Lung (tissue), 11 donors: ENCODE measurements at regions not wholly inside any gene's neighbourhood (a gene's known extent, or its start where the extent isn't known, plus 50 kb on each side); places are given as distances from the start of the nearest gene placed in this dataset.

Experiments used
- ATAC-seq: fragments of 200-7000 bp; cut with Tn5 transposase; one replicate; pipeline ENCODE4 v1.9.1; 2020; ENCODE audit warnings: moderate number of reproducible peaks; ENCODE audit not compliant: insufficient read depth, low FRiP score
- DNase-seq, 3 donors: peaks; one replicate each; pipeline ENCODE4 v3.0.0-alpha.2; 2013 to 2017
- H3K27ac ChIP-seq, 2 donors: one replicate each; pipeline ENCODE4 v1.5.1; 2013; ENCODE audit warnings: mild to moderate bottlenecking in 2 of 2, moderate library complexity in 2 of 2, control low read depth in 1 of 2, inconsistent platforms in 1 of 2, low read depth in 1 of 2, low read length in 1 of 2
- H3K27me3 ChIP-seq, 3 donors: one replicate each; pipeline ENCODE4 v1.5.1; 2013; ENCODE audit warnings: low read length in 2 of 3; ENCODE audit not compliant: control insufficient read depth in 3 of 3, insufficient read depth in 3 of 3
- H3K36me3 ChIP-seq, 4 donors: one replicate each; pipeline ENCODE4 v1.5.1; 2013; ENCODE audit warnings: low read length in 4 of 4, mild to moderate bottlenecking in 1 of 4, moderate library complexity in 1 of 4; ENCODE audit not compliant: control insufficient read depth in 4 of 4, insufficient read depth in 4 of 4
- H3K4me1 ChIP-seq, 5 donors: one replicate each; pipeline ENCODE4 v1.5.1; 2013; ENCODE audit warnings: low read length in 5 of 5, mild to moderate bottlenecking in 2 of 5, moderate library complexity in 1 of 5; ENCODE audit not compliant: control insufficient read depth in 5 of 5, insufficient read depth in 5 of 5
- H3K4me3 ChIP-seq: one replicate; pipeline ENCODE4 v1.5.1; 2013; ENCODE audit warnings: mild to moderate bottlenecking, control low read depth, moderate library complexity
- H3K9ac ChIP-seq, 2 donors: one replicate each; pipeline ENCODE4 v1.5.1; 2013; ENCODE audit warnings: low read length in 2 of 2, control low read depth in 1 of 2; ENCODE audit not compliant: insufficient read depth in 1 of 2
- H3K9me3 ChIP-seq, 4 donors: one replicate each; pipeline ENCODE4 v1.5.1; 2013; ENCODE audit warnings: low read length in 3 of 4, mild to moderate bottlenecking in 1 of 4, moderate library complexity in 1 of 4; ENCODE audit not compliant: control insufficient read depth in 4 of 4, insufficient read depth in 3 of 4
- WGBS, 2 donors: extraction: QIAGEN DNeasy Blood & Tissue Kit; methylation state at CpG; one replicate each; pipeline ENCODE4 v1.1.7; 2013; 5-methylcytosine and 5-hydroxymethylcytosine counted together
- TF ChIP-seq, protein P1 (sequence below): IDR thresholded peaks from 2 replicates; pipeline ENCODE4 v1.5.1; 2012; ENCODE audit warnings: mild to moderate bottlenecking; ENCODE audit errors: control extremely low read depth, extremely low read depth
- donor health status: control.
- donor health status: control.
- donor health status: Bipolar disorder and iron deficiency.
- donor health status: healthy.
- donor health status: DM: yes; HTN: yes; CAD: no.

DNA sequence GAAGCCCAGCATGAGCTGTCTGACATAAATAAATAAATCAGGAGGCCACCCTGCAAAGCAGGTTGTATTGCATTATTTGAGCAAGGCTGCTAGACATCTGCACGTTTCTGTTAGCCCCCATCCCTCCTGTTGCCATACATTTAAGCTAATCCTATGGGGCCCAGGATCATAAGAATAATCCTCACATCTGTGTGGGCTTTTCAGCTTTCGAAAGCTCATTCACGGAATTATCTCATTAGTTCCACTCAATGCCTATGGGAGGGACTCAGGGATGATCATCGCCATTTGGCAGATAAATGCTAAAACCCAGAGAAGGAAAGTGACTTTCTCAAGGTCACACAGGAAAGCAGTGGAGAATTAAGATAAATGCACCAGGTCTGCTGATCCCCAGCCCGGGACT is 123.4 kb downstream of the TLE3 start:
- peaks cover 0 to 5% (median 0%) of the 10 kb centered on the region in 3 donors for H3K27me3 ChIP-seq
- 63 to 79% methylated on average over 5 of the region's 5 CpGs for WGBS, 2 donors

DNA sequence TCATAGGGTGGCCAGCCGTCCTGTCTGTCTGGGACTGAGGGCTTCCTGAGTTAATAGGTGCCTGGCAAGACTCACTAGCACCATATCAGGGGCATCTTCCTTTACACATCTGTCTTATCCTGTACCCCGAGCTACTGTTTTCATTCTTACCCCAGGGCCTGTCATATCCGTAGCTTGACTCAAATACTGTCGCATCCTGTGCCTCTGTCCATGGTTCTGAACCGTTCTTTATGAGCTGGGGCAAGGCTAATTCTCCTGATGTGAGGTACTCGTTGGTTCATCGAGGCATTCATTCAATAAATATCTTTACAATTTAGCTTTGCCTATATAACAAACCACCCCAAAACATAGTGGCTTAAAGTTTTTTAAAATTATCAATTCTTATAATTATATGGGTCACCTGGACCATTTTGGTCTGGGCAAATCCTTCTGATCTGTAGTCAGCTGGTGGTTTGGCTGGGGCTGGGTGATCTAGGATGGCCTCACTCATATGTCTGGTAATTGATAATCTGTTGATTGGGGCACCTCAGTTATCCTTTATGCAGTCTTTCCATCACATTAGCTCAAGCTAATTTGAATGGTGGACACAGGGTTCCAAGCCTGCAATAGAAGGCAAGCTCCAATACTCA is 121.2 kb downstream of the TLE3 start:
- H3K9ac ChIP-seq = no peak overlapping the region
- H3K36me3 ChIP-seq = no peaks in the 10 kb centered on the region
- H3K9me3 ChIP-seq = no peaks in the 10 kb centered on the region
- H3K27ac ChIP-seq = no peak overlapping the region
- DNase-seq (peak; percentile 67 to 87 (median 81)), ATAC-seq (no peak)
- no peak overlapping the region for H3K4me3 ChIP-seq
- TF ChIP-seq, protein P1, sequence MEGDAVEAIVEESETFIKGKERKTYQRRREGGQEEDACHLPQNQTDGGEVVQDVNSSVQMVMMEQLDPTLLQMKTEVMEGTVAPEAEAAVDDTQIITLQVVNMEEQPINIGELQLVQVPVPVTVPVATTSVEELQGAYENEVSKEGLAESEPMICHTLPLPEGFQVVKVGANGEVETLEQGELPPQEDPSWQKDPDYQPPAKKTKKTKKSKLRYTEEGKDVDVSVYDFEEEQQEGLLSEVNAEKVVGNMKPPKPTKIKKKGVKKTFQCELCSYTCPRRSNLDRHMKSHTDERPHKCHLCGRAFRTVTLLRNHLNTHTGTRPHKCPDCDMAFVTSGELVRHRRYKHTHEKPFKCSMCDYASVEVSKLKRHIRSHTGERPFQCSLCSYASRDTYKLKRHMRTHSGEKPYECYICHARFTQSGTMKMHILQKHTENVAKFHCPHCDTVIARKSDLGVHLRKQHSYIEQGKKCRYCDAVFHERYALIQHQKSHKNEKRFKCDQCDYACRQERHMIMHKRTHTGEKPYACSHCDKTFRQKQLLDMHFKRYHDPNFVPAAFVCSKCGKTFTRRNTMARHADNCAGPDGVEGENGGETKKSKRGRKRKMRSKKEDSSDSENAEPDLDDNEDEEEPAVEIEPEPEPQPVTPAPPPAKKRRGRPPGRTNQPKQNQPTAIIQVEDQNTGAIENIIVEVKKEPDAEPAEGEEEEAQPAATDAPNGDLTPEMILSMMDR = no peak
- 18 to 26% methylated on average over 7 of the region's 7 CpGs for WGBS, 2 donors
- H3K4me1 ChIP-seq = no peaks in the 10 kb centered on the region
- peaks cover 0 to 5% (median 0%) of the 10 kb centered on the region in 3 donors for H3K27me3 ChIP-seq

More for the DNA sequence above, 123.4 kb downstream of the TLE3 start:
- DNase-seq (no peak), ATAC-seq (no peak)
- TF ChIP-seq, protein P1 = no peak
- Histone ChIP-seq H3K4me1 (no peaks in the 10 kb centered on the region), H3K9ac (no peak overlapping the region), H3K9me3 (no peaks in the 10 kb centered on the region), H3K4me3 (no peak overlapping the region), H3K27ac (no peak overlapping the region), H3K36me3 (no peaks in the 10 kb centered on the region)

DNA sequence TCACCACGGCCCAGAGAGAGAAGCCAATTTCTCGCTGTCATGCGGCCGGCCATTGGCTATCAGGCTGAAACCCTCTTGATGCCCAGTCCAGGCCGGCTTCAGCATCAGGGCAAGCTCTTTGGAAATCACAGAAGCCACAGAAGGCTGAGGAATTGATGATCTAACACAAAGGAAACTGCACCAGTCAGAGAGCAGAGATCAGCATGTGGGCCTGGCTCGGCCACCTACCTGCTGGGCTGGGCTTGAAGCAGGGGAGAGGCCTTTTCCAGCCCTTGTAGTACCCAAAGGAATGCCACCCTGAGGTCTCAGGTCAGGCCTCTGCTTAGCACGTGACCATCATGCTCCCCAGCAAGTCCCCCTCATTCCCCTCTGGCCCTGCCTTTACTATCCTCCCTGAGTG is 119.1 kb downstream of the TLE3 start:
- 76 to 84% methylated on average over 7 of the region's 7 CpGs for WGBS, 2 donors

More for the DNA sequence above, 119.1 kb downstream of the TLE3 start:
- no peaks in the 10 kb centered on the region for H3K4me1 ChIP-seq
- no peak overlapping the region for H3K27ac ChIP-seq
- H3K4me3 ChIP-seq = no peak overlapping the region
- ATAC-seq (no peak), DNase-seq (no peak)
- TF ChIP-seq, protein P1 = no peak
- no peak overlapping the region for H3K9ac ChIP-seq
- no peaks in the 10 kb centered on the region for H3K36me3 ChIP-seq
- H3K9me3 ChIP-seq = peaks cover 0 to 1% (median 0%) of the 10 kb centered on the region in 4 donors
- H3K27me3 ChIP-seq = peaks cover 0 to 7% (median 5%) of the 10 kb centered on the region in 3 donors
